ENCODE measurements at regions not wholly inside any gene's neighbourhood (a gene's known extent, or its start where the extent isn't known, plus 50 kb on each side); places are given as distances from the start of the nearest gene placed in this dataset.
A peak's percentile ranks its signal among the peaks of the same experiment; 100 is the strongest.

DNA sequence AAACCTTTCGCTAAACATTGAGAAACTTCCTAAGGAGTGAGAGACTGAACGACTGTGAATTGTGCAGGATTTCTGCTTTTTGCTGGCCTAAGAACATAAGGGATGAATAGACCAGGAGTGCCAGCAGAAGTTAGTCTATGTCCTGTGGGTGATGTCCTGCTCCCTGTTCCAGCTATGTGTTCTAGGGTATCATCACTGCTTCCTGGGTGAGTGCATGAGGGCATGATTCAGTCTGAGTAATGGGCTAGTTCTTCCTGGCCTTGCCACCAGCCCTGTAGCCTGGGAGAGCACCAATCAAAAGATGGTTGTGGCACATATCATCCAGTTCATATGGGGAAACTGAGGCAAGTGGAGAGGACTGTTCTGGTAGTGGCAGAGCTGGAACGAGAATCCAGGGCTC lies 153.9 kb upstream of the TPM1 start (continued):
- TF ChIP-seq, protein P1, sequence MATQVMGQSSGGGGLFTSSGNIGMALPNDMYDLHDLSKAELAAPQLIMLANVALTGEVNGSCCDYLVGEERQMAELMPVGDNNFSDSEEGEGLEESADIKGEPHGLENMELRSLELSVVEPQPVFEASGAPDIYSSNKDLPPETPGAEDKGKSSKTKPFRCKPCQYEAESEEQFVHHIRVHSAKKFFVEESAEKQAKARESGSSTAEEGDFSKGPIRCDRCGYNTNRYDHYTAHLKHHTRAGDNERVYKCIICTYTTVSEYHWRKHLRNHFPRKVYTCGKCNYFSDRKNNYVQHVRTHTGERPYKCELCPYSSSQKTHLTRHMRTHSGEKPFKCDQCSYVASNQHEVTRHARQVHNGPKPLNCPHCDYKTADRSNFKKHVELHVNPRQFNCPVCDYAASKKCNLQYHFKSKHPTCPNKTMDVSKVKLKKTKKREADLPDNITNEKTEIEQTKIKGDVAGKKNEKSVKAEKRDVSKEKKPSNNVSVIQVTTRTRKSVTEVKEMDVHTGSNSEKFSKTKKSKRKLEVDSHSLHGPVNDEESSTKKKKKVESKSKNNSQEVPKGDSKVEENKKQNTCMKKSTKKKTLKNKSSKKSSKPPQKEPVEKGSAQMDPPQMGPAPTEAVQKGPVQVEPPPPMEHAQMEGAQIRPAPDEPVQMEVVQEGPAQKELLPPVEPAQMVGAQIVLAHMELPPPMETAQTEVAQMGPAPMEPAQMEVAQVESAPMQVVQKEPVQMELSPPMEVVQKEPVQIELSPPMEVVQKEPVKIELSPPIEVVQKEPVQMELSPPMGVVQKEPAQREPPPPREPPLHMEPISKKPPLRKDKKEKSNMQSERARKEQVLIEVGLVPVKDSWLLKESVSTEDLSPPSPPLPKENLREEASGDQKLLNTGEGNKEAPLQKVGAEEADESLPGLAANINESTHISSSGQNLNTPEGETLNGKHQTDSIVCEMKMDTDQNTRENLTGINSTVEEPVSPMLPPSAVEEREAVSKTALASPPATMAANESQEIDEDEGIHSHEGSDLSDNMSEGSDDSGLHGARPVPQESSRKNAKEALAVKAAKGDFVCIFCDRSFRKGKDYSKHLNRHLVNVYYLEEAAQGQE (IDR thresholded peaks at IDR 0.05): no peak
- TF ChIP-seq FOXA1 (IDR thresholded peaks at IDR 0.05) (no peak), TAF1 (conservative IDR thresholded peaks at IDR 0.05) (no peak), SP1 (IDR thresholded peaks at IDR 0.05) (no peak)
- TF ChIP-seq, protein P2, sequence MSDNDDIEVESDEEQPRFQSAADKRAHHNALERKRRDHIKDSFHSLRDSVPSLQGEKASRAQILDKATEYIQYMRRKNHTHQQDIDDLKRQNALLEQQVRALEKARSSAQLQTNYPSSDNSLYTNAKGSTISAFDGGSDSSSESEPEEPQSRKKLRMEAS (IDR thresholded peaks at IDR 0.05): no peak

DNA sequence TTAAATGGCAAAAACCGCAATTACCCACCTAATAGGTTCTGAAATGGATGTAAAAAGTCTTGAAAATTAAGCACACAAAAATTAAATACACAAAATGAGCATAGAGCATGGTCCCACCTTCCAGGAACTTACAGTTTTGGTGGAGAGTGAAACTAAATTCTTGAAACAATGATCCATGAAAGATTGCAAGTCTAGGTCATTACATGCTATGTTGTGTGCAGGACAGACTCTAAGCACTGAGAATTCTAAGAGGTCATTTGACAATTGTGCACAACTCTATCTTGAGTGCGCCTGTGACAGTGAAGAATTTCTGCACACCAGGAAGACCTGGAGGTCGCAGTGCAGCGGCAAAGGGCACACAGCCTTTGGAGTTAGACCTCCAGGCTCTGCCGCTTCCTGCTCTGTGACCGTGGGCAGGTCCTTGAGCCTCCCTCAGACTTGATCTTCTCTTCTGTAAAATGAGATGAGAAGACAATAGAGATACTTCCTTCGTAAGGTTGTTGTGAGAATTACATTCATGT lies 153.3 kb upstream of the TPM1 start:
- Histone ChIP-seq H3K4me1 (ENCODE audit: control insufficient read depth in 4 of 4, insufficient read depth in 4 of 4, low read length in 3 of 4) (peaks cover 12 to 31% (median 21%) of the 10 kb centered on the region in 4 donors), H3K27me3 (ENCODE audit: control insufficient read depth in 4 of 4, insufficient read depth in 4 of 4, low read length in 3 of 4) (no peaks in the 10 kb centered on the region), H3K36me3 (ENCODE audit: control insufficient read depth in 4 of 4, insufficient read depth in 3 of 4, low read depth in 1 of 4, low read length in 3 of 4) (no peaks in the 10 kb centered on the region), H3K27ac (ENCODE audit: low read depth in 1 of 2, low read length in 2 of 2) (peak overlapping the region in 1 of 2 donors; percentile 13), H3K9me3 (ENCODE audit: control insufficient read depth in 4 of 4, low read length in 3 of 4) (no peaks in the 10 kb centered on the region), H3K4me3 (ENCODE audit: low read depth in 1 of 3, low read length in 3 of 3) (no peak overlapping the region), H3K9ac (ENCODE audit: low read depth in 1 of 2, low read length in 2 of 2) (no peak overlapping the region)
- DNase-seq (ENCODE audit: low spot score): no peak
- TF ChIP-seq, protein P3, sequence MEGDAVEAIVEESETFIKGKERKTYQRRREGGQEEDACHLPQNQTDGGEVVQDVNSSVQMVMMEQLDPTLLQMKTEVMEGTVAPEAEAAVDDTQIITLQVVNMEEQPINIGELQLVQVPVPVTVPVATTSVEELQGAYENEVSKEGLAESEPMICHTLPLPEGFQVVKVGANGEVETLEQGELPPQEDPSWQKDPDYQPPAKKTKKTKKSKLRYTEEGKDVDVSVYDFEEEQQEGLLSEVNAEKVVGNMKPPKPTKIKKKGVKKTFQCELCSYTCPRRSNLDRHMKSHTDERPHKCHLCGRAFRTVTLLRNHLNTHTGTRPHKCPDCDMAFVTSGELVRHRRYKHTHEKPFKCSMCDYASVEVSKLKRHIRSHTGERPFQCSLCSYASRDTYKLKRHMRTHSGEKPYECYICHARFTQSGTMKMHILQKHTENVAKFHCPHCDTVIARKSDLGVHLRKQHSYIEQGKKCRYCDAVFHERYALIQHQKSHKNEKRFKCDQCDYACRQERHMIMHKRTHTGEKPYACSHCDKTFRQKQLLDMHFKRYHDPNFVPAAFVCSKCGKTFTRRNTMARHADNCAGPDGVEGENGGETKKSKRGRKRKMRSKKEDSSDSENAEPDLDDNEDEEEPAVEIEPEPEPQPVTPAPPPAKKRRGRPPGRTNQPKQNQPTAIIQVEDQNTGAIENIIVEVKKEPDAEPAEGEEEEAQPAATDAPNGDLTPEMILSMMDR (IDR thresholded peaks at IDR 0.05; ENCODE audit: low read depth, low read length, missing input control): no peak
- WGBS: 65% methylated on average over 7 of the region's 7 CpGs

DNA sequence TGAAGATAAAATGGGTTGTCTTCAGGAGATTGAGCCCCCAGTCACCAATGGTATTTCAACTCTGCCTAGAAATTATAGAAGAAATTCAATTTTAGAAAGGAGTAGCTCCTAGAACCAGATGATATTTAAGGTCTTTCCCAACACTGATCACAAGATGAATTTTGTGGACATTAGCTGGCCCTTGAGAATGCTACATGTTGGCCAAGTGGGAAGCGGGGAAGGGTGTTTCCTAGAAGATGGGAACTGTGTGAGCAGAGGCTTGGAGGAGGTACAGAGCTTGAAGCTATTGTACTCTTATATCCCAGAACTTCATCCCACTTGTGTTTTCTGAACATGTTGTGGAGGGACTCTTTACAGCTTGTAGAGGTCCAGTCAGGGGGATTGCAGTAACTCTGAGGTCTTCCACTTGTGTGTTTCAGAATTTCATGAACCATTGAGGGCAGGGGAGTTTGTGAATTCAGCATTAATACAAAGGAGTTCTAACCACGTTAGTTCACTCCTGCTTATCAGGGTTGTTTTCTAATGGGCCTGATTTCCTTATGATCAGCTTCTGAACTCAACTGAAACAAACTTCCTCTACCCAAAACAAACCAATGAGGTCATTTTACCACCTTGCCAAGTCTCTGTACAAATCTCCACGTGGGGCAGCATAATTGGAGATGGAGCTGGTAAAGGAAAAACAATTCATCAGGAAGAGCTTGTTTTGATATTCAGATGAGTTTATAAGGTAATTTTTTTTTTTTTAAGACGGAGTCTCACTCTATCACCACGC lies 152.6 kb upstream of the TPM1 start:
- DNase-seq (ENCODE audit: low spot score): no peak
- no peak overlapping the region for H3K4me3 ChIP-seq (ENCODE audit: low read depth in 1 of 3, low read length in 3 of 3)
- H3K27ac ChIP-seq (ENCODE audit: low read depth in 1 of 2, low read length in 2 of 2): peak overlapping the region; percentile 29 to 59
- no peaks in the 10 kb centered on the region for H3K27me3 ChIP-seq (ENCODE audit: control insufficient read depth in 4 of 4, insufficient read depth in 4 of 4, low read length in 3 of 4)
- H3K9ac ChIP-seq (ENCODE audit: low read depth in 1 of 2, low read length in 2 of 2): peak overlapping the region in 1 of 2 donors; percentile 36
- H3K36me3 ChIP-seq (ENCODE audit: control insufficient read depth in 4 of 4, insufficient read depth in 3 of 4, low read depth in 1 of 4, low read length in 3 of 4): no peaks in the 10 kb centered on the region
- no peaks in the 10 kb centered on the region for H3K9me3 ChIP-seq (ENCODE audit: control insufficient read depth in 4 of 4, low read length in 3 of 4)
- peaks cover 12 to 31% (median 21%) of the 10 kb centered on the region in 4 donors for H3K4me1 ChIP-seq (ENCODE audit: control insufficient read depth in 4 of 4, insufficient read depth in 4 of 4, low read length in 3 of 4)
- 58% methylated on average over 5 of the region's 5 CpGs for WGBS
- TF ChIP-seq NR2F2 (IDR thresholded peaks at IDR 0.05) (no peak), RXRA (IDR thresholded peaks at IDR 0.05) (peak in 1 of 2 donors; percentile 27), HNF4A (conservative IDR thresholded peaks at IDR 0.05) (peak in 1 of 2 donors; percentile 22), RAD21 (IDR thresholded peaks at IDR 0.05) (peak in 1 of 2 donors; percentile 15), EGR1 (IDR thresholded peaks at IDR 0.05; ENCODE audit: low read depth in 2 of 2) (no peak), FOXA2 (IDR thresholded peaks at IDR 0.05) (no peak), FOXA1 (IDR thresholded peaks at IDR 0.05) (no peak), HNF4G (IDR thresholded peaks at IDR 0.05) (no peak), JUND (IDR thresholded peaks at IDR 0.05) (peak in 1 of 2 donors; percentile 86), TAF1 (conservative IDR thresholded peaks at IDR 0.05) (no peak), SP1 (IDR thresholded peaks at IDR 0.05) (no peak), GABPA (IDR thresholded peaks at IDR 0.05 in 1 of 2, conservative IDR thresholded peaks at IDR 0.05 in 1 of 2) (no peak), YY1 (IDR thresholded peaks at IDR 0.05) (no peak)
- TF ChIP-seq, protein P3 (IDR thresholded peaks at IDR 0.05; ENCODE audit: low read depth, low read length, missing input control): no peak
- TF ChIP-seq, protein P1 (IDR thresholded peaks at IDR 0.05): no peak
- TF ChIP-seq, protein P4, sequence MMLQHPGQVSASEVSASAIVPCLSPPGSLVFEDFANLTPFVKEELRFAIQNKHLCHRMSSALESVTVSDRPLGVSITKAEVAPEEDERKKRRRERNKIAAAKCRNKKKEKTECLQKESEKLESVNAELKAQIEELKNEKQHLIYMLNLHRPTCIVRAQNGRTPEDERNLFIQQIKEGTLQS (IDR thresholded peaks at IDR 0.05): no peak

All from liver (tissue), 8 donors.